EL (cell line): ENCODE measurements at regions not wholly inside any gene's neighbourhood (a gene's known extent, or its start where the extent isn't known, plus 50 kb on each side); places are given as distances from the start of the nearest gene placed in this dataset.
"Not testable (repeated sequence)": the region's sequence is repeated elsewhere in the genome, so short reads cannot be mapped to it uniquely, and the experiment has no call there.

Experiments used
- DNase-seq: peaks from one replicate; pipeline ENCODE4 v3.0.0-alpha.2; 2016

DNA sequence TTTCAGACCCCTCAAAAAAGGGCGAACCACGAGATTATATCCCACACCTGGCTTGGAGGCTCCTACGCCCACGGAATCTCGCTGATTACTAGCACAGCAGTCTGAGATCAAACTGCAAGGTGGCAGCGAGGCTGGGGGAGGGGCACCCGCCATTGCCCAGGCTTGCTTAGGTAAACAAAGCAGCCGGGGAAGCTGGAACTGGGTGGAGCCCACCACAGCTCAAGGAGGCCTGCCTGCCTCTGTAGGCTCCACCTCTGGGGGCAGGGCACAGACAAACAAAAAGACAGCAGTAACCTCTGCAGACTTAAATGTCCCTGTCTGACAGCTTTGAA lies 1136.6 kb downstream of the FSCB start:
- not testable (repeated sequence) for DNase-seq

DNA sequence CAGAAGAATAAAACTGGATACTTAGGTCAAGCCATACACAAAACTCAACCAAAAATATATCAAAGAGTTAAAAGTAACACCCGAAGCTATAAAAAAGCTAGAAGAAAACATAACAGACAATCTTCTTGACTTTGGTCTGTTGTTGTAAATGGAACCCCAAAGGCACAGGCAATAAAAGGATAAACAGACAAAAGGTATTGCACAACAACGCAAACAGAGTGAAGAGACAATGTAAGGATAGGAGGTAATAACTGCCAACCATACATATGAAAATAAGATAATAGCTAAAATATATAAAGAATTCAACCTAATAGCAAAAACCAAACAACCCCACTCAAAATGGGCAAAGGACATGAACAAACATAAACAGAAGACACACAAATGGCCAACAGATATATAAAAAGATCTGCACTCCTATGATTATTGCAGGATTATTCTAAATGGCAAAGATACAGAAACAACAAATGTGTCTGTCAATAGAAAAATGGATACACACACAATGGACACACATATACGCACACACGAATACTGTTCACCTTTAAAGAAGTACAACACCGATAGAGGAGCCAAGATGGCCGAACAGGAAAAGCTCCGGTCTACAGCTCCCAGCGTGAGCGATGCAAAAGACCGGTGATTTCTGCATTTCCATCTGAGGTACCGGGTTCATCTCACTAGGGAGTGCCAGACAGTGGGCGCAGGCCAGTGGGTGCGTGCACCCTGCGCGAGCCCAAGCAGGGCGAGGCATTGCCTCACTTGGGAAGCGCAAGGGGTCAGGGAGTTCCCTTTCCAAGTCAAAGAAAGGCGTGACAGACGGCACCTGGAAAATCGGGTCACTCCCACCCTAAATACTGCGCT lies 1137.1 kb downstream of the FSCB start:
- no peak for DNase-seq

DNA sequence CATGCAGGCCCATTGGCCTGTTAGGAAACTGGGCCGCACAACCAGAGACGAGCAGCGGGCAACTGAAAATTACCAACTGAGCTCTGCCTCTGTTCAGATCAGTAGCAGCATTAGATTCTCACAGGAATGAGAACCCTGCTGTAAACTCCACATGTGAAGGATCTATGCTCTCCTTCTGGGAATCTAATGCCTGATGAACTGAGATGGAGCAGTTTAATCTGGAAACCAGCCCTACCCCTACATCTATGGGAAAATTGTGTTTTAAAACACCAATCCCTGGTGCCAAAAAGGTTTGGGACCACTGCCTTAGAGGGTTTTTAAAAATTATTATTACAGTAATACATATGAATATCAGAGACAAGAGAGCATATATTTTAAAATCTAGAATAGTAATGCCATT lies 1144.5 kb downstream of the FSCB start:
- DNase-seq = no peak

DNA sequence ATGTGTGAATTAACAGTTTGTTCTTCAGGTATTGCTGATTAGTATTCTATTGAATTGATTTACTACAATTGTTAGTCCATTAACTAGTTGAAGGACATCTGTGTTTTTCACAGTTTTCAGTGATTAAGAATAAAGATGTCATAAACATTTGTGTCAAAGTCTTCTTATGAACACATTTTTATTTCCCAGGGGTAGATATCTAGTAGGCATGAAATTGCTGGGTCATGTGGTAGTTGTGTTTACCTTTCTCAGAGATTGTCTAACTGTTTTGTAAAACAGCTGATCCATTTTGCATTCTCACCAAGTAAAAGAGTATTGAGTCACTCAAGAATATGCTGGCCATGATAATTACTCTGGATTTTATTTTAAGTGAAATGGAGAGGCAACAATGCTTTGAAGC lies 1145.3 kb downstream of the FSCB start:
- DNase-seq = no peak

DNA sequence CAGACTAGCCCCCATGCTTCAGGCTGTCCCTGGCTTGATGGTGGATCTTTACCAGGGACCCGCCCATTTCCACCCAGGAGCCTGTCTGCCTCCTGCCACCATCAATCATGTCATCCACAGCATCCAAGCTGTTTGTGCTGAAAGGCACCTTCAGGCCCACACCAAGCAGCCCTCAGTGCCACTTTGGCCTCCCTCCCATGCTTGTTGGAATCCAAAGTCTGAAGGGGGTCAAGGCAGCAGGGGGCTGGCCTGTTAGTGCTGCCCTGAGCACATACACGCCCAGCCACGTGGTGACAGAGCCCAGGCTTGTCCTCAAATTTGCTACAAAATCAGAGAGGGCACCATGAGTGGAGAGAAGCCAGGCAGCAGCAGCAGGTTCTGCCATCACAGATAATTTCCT lies 1146.8 kb downstream of the FSCB start:
- DNase-seq = no peak

DNA sequence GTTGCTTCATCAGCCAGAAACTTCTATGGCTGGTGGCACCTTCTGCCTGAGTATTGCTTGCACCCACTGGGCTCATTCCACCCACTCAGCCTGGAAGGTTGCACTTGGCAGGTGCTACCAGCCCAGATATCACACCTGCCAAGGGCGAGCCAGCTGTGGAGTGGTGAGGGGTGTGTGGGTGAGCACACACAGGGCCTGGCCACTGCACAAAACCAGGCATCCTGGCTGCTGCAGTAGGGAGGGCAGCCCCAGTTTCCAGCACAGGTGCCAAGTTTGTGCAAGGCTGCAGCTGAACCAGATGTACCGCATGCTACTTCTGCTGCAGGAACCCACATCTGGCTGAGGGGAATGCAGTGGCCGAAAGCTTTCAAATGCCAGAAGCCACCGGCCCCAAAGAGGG lies 1147.8 kb downstream of the FSCB start:
- no peak for DNase-seq

DNA sequence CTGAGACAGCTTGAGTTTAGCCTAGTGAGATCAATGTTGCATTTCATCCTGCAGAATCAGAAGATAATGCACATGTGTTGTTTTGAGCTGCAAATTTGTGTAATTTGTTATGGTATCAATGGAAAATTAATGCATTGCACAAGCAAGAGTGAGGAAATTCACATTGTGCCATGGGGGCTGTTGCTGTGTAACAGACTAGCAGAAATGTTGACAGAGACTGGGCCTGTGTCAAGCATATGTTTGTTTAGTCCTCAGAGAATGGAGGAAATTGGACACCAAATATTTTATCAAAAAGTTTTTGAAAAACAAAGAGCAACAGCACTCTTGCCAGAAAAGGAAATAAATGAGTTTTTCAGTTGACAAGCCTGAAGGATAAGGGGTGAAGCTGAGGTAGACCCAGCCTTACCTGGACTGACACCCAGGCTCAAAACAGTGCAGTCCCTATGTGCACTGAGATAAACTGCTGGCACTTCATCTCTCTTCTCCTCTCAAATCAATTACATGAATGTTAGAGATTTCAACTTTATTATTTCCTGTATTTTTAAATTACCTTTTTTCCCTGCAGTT lies 1150.0 kb downstream of the FSCB start:
- DNase-seq = no peak

DNA sequence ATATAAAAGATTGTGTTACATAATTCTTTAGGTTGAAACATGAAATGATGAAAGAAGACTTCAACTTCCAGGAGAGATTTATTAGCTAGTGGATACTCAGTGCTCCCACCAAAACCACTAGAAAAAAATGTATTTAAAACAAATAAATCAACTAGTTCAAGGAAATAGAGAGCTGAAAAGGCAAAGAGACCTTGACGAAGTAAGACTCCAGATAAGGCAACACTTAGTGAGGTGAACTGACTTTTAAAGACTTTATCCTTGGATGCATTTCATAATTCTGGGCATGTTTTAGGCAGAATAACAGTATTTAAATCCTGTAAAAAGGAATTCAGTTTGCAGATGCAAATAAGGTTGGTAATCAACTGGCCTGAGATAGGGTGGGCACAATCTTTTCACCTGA lies 1150.7 kb downstream of the FSCB start:
- no peak for DNase-seq

DNA sequence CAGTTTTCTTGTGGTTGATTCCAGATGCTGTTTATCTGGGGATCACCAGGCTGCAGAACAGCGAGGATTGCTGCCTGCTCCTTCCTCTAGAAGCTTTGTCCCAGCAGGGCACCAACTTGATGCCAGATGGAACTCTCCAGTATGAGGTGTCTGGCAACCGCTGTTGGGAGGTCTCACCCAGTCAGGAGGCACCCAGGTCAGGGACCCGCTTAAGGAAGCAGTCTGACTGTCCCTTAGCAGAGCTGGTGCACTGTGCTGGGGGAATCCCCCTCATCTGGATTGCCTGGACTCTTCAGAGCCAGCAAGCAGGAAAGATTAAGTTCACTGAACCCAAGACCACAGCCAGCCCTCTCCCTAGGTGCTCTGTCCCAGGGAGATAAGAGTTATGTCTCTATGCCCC lies 1165.2 kb downstream of the FSCB start:
- DNase-seq = no peak

DNA sequence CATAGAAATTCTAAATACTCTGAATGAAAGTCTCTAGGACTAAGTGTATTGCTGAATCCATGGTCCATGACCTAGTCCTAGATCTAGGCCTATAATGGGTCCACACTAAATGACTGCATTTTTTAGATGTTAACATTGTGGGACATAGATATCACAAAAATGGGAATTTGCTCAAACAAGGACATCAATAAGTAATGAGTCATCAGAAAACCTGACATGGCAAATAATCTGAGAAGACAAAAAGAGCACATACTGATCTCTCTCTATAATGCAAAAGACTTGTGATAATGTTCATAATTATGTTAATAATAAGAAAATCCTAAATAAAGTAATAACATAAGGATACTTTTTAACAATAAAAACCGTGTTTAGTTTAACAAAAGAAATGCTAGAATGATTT lies 1168.4 kb downstream of the FSCB start:
- DNase-seq = no peak

DNA sequence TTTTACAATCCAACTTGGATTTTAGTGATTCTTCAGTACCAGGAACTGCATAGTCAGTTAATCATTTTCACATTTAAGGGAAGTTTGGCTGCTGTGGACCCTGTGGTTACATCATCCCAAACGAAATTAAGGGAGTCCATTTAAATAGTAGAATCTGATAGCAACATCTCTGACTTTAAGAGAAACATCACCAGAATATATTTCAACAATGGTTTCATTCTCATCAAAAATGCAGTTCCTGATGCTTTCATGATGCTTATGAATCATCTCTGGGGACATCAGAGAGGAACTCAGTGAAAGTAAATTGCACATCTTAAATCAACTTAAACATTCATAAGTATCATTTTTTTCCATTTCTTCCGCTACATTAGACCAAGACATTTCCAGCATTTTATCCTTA lies 1170.7 kb downstream of the FSCB start:
- no peak for DNase-seq

DNA sequence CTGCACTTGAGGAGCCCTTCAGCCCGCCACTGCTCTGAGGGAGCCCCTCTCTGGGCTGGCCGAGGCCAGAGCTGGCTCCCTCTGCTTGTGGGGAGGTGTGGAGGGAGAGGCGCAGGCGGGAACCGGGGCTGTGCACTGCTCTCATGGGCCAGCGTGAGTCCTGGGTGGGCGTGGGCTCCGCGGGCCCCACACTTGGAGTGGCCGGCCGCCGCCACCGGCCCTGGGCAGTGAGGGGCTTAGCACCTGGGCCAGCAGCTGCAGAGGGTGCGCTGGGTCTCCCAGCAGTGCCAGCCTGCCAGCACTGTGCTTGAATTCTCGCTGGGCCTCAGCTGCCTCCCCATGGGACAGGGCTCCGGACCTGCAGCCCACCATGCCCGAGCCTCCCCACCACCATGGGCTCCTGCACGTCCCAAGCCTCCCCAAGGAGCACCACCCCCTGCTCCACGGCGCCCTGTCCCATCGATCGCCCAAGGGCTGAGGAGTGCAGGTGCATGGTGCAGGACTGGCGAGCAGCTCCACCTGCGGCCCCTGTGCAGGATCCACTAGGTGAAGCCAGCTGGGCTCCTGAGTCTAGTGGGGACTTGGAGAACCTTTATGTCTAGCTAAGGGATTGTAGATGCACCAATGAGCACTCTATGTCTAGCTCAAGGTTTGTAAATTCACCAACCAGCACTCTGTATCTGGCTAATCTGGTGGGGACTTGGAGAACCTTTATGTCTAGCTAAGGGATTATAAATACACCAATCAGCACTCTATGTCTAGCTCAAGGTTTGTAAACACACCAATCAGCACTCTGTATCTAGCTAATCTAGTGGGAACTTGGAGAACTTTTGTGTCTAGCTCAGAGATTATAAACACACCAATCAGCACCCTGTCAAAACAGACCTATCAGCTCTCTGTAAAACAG lies 1180.3 kb downstream of the FSCB start:
- DNase-seq = not testable (repeated sequence)

DNA sequence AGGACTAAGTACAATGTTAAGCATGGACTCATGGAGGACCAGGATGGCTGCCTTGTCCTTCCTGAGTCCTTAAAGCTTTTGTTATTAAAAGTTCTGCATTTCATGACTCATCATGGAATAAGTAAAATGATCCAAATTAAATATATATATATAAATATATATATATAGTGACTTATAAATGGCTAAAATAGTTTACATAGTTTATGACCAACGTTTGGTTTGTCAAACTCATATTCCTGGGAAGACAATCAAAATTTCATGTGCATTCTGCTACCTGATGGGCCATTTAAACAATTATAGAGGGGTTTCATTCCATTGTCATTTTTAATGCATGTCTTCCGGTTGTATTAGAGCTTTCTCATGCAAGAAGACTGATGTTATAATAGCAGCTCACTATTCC lies 1190.7 kb downstream of the FSCB start:
- no peak for DNase-seq

DNA sequence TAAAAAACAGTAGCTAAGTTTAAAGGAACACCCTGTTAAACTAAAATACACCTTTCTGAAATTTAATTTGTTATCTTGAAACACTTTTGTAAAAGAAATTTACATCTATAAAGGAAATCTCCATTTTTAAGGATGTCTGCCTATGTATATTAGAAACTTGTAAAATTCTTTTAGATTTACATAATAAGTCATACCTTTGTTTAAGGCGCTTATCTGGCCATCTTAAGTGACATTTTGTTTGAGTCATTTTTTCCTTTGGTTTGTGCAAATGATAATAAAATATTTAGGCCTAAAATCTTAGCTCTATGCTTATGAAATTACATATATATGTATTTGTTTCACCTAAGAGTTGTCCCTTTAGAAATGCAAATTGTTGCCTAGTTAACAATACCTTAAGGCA lies 1193.4 kb downstream of the FSCB start:
- no peak for DNase-seq

DNA sequence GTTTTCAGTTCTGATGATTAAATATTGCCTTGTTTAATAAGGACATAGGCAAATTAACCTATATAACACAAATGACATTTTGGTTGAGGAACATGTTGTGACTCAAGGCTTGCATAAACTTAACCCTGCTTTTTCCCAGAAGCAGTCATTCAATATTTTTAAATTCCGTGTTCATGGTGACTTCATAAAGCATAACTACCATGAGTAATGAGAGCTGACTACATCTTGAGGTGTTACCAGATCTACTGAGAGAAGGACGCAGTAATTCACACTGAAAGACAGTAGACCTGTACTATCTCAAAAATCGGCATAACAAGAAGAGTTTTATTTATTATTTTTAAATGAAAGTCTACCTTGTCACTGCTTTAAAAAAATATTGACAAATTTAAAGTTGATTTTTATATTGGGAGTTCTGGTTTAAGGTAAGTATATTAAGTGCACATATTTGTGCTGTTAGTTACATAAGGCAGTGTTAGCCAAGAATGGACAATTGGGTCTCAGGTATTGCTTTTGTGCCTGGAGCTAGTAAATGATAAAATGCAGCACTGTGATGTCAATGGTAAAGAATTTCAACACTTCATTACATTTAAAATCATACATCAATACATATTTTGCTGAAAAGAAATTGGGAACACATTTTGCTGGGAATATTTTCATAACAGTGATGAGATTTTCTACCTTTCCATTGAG lies 1198.5 kb downstream of the FSCB start:
- no peak for DNase-seq

DNA sequence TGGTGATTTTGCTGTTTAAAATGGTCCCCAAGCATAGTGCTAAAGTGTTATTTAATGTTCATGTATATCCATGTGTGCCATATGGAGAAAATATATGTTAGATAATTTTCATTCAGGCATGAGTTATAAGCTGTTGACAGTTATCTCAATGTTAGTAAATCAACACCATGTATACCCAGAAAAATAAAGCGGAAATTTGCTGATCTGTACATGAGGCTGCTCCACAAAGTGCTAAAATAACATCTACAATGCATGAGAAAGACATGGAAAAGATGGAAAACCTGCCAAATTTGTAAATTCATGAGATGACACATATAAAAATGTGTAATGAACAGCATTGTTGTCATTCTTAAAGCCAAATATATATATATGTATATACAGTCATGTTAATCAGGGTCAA lies 1199.2 kb downstream of the FSCB start:
- no peak for DNase-seq

DNA sequence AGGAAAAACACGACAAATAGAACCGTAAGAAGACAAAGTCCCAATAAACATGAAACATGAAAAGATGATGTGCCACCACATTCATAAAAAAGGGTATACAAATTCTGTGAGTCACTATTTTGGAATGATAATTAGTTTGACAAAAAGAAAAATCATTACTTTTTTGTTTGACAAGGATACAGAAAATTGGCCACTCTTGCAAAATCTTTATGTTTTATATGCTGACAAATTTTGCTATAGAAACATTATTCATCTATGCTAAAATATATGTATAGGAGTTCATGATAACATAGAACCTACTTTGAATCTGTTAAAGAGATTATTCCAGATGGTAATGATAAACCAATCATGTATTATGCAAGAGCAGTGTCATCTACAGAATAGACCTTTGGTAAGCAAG lies 1201.0 kb downstream of the FSCB start:
- DNase-seq = no peak

DNA sequence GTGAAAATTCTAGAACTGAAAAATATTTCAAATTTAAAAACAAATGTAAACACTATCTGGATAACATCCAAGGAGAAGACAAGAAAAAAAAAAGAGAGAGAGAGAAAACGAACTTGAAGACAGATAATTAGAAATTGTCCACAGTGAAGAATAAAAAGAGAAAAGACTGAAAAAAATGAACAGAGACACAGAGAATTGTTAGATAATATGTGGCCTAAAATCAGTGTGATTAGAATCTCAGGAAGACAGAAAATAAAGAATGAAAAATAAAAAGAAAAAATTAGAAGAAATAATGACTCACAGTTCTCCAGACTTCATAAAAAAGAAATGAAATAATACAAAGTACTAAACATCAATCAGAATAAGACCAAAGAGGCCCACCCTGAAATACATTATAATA lies 1209.3 kb downstream of the FSCB start:
- no peak for DNase-seq

DNA sequence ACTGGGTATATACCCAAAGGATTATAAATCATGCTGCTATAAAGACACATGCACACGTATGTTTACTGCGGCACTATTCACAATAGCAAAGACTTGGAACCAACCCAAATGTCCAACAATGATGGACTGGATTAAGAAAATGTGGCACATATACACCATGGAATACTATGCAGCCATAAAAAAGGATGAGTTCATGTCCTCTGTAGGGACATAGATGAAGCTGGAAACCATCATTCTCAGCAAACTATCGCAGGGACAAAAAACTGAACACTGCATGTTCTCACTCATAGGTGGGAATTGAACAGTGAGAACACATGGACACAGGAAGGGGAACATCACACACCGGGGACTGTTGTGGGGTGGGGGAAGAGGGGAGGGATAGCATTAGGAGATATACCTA lies 1211.0 kb downstream of the FSCB start:
- DNase-seq = not testable (repeated sequence)

DNA sequence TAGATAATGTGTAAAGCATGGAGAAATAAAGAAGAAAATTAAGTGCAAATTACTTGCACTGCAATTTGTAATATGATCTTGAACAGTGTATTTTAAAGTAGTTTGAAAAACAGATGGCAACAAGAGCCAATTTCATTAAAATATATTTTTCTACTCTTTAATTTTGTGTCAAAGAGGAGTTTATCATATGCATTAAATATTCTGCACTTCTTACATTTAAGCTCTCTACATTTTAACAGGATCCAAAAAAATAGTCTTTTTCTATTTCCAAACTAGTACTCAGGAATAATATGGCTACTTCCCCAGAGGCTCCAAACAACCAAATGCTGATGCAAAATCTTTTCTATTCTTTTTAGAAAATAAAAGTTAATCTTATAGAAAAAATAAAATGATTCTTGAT lies 1221.5 kb downstream of the FSCB start:
- DNase-seq = no peak

DNA sequence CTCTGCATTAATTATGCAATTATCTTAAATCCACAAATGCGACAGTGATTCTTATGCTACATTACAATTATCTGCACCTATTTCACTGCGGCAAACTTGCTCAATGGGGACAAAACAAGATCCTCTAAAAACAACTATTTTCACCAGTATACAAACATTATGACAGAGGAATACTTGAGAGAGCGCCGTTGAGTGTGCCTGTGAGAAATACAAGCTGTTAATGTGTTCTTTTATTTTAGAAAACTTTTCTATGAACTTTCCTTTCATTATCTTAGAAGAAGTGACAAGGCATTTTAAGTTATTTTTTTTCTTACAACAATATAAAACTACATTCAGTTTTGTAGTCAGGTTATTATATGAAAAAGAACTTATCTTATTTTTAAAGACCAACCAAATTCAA lies 1247.0 kb downstream of the FSCB start:
- no peak for DNase-seq

DNA sequence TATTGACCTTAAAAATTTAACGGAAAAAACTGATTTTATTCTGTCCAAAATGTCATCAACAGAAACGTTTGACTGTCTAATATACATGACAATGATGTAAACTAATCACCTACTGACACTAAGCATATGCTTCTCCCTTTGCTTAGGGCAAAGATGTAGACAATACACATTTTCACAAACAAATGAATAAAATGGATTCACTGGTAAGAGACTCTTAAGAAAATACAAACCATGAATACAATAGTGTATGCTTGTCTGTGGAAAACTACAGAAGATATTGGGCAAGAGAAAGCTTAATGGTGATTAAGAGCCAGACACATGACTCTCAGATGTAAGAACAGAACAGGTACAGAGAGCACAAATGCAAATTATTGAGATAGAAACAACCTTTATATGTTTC lies 1248.7 kb downstream of the FSCB start:
- DNase-seq = no peak

DNA sequence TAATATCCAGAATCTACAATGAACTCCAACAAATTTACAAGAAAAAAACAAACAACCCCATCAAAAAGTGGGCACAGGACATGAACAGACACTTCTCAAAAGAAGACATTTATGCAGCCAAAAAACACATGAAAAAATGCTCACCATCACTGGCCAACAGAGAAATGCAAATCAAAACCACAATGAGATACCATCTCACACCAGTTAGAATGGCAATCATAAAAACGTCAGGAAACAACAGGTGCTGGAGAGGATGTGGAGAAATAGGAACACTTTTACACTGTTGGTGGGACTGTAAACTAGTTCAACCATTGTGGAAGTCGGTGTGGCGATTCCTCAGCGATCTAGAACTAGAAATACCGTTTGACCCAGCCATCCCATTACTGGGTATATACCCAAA lies 1250.1 kb downstream of the FSCB start:
- DNase-seq = not testable (repeated sequence)
